ENCODE measurements at regions not wholly inside any gene's neighbourhood (a gene's known extent, or its start where the extent isn't known, plus 50 kb on each side); places are given as distances from the start of the nearest gene placed in this dataset.
"Not testable (repeated sequence)": the region's sequence is repeated elsewhere in the genome, so short reads cannot be mapped to it uniquely, and the experiment has no call there.

DNA sequence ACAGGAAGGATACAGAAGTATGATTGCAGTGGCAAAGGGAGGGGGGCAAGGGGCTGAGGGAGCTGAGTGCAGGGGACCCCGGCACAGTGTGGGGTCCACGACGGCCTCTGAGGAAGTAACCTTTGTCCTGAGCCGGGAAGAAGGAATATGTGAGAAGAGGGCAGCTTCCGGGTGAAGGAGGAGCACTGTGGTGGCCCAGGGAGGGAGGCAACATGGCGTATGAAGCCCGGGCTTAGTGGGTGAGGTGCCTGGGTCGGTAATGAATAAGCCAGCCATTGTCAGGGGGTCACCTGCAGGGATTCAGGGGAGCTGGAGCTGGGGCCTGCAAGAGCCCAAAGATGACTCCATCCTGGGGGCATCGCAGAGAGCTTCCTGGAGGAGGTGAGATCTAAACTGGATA, 200.4 kb downstream of the FOXD2 start:
- no peak for DNase-seq

DNA sequence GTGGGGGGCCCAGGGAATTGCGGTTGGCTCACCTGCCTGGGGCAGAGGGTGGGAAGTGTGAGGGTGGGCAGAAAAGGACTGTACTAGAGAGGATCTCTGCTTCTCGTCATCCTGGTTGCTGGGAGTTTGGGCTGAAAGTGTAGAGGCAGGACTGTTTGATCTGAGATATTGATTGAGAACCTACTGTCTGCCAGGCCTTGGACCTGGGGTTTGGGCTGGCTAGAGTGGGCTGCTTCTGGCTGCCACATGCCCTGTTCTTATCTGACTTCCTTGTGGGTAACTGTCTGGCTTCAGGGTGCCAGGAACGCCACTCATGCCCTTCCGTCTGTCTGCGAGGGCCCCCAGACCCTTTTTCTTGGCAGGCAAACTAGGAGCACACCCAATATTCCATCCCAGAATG, 200.9 kb downstream of the FOXD2 start:
- no peak for DNase-seq

DNA sequence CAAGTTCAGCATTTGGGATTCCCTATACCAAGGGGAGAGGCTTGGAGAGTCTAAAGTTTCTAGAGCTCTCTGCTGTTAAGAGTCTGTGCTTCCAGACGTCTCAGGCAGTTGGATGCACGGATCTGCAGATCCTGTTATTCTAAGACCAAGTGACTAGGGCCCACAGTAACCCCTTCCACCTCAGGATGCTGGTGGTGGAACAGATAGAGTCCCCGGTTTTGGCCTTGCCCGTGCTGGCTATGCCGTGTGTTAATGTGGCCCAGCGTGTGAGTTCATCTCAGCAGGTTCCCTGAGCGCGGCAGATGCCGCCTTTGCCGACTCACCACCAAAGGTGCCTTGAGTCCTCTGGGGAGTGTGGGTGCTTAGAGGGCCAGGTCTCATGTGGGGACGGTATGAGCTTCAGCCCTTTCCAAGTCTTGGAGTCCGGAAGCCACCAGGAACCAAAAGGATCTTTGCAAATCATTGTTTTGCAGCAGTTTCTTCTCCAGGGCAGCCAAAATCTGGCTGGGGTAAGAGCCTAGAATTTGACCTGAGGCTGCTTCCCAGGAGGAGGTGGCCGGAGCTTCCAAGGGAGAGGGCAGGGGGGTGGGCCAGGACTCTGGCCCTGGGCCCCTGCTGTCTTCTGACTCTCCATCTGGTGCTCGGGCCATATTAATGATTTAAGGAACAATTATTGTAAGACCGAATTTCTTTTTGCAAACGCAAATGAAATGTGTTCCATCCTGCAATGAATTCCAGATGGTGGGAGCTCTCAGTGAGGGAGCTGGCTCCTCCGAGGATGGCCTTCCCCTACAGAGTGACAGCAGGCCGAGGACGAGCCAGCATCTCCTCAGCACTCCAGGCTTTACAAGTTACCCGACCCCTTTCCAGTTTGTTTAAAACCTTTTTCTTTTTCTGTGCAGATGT, 205.7 kb downstream of the FOXD2 start:
- no peak for DNase-seq

DNA sequence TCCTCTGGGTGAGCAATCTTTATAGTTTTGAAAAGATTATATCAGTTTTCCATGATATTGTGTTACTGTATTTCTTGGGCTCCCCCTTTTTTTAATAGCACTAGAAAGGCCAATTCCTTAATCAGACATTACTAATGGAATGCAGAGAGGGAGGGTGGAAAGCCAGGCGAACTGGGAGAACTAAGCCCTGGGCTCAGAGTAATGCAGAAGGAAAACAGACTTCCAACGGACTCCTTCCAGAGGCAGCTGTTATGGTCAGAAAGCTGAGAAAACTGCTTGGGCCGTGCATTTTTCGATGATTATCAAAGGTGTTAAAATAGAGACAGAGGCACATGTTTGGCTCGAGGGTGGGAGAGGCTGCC, 206.3 kb downstream of the FOXD2 start:
- DNase-seq, result no peak

DNA sequence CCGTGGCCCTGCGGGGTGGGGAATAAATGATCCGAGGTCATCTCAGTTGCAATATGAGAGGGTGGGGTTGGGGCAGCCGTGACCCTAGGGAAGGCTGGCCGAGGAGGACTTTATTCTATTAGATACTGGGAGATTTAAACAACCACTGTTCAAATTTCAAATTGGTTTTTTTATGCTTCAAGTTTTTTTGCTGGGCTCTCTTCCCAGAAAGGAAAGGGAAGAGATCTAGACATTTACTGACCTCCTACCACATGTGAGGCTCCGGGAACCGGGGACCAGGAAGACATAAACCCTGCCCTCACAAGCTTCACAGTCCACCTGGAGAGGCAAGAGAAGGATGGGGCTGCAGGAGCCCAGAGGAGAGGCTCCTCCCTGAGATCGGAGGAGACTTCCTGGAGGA, 207.3 kb downstream of the FOXD2 start:
- no peak for DNase-seq

GRCh38 chr1:47646676-47647075, 208.8 kb downstream of the FOXD2 start:
- DNase-seq, result no peak

DNA sequence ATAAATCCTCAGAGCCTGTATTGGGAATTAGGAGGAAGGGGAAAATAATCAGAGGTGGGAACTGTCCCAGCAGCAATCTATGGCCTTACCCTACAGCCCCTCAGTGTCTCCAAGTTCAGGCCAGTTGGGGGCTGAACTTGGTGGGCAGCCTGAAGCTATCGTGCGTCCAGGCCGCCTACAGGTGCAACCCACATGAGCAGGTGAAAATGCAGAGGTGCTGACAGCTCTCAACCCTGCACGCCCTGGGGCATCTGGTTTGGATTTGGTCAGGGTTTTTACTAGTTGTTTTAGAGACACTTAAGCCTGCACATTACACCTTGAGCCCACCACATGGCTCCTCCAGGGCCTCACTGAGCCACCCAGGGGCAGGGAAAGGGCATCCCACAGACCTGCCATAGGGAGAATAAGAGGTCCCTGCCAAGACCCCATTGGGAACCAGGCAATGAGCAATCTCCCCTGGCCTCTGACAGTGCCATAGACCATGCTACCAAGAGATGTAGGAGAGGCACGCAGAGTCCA, 209.5 kb downstream of the FOXD2 start:
- no peak for DNase-seq

DNA sequence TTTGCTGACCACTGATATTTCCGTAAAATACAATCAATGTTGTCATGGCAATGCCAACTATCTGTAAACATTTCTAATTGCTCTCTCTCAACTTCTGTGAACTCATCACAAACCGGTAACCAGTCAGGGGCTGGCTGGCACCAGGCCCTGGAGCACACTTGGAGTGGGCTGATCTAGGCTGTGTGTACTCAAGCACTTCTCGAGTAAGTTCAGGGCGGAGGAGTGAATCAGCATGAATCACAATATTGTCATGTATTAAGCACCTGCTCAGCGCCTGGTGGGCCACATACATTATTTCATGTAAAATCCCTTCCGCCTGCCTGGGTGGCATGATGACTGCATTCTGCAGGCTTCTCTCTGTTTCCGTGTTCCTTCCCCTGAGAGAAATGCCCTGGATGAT, 212.4 kb downstream of the FOXD2 start:
- DNase-seq, result no peak

GRCh38 chr1:47650611-47651010, 212.8 kb downstream of the FOXD2 start:
- DNase-seq, result no peak

GRCh38 chr1:47651311-47652089, 213.7 kb downstream of the FOXD2 start:
- DNase-seq, result no peak

DNA sequence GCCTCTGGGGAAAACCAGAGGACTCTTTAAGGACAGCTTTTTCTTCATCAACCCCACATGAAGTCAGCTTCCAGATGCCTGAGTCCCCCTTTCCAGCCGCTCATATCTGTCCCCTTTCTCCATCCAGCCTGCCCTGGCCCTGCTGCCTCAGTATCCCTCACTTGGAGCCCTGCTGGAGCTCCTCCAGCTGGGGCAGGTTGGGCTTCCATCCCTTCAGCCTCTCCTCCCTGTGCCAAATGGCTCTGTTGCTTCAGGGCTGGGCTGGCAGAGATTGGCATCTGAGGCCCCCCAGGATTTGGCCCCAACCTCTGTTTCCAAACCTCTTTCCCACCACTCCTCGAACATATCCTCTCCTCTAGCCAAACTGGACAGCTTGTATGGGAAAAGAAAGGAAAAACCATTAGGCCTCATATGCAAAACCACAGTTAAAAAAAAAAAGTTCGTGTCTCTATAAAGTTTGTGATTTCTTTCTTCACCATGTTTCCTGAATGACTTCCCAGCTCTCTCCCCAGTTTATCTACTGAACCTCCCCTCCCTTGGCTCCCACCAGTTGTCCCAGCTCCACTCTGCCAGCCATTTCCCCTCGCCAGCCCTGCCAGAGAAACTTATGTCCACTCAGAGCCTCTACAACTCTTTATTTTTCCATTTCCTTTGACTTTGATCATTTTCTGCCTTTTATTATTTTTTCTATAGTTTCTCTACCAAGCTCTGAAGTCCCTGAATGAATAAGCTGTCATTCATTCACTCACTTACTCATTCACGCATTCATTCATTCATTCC, 217.9 kb downstream of the FOXD2 start:
- DNase-seq, result no peak

DNA sequence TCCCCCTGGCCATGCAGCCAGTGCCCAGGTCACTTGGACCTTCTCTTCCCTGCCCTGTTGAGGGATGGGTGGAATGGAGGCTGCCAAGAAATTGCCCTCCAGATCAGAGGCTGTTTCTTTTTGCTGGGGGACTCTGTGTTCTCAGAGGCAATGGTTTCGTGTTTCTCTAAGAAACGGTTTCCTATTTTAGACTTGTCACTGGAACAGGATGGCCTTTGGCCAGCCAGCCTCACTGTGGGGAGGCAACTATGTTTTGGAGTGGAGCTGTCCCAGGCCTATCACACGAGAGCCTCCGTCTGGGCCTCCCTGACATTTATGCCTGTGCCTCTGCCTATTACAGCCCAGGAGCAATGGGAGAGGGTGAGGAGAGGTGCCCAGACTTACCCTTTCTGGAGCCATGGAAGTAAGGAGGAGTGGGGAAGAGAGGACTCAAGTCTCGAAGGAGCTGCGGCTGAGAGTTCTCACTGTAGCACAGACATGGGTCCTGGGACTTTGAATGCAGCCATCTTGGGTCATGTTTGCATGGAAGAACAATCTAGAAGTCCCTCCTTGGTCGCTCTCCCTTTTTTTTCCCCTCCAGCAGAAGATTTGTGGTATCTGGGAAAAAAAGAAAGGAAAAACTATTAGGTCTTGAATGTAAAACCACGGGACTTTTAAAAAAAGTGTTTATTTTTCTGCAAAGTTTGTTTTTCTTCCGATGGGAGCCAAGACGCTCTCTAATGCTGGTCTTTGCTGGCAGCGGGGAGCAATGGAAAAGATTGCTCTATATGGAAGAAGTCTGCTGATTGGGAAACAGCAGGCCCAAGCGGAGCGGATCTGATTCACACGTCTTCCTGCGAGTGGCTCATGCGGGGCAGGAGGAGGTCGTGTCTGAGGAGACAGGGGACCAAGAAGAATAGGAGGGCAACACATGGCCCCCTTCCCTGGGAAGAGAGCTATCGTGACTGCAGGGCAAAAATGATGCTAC, 219.2 kb downstream of the FOXD2 start:
- no peak for DNase-seq

DNA sequence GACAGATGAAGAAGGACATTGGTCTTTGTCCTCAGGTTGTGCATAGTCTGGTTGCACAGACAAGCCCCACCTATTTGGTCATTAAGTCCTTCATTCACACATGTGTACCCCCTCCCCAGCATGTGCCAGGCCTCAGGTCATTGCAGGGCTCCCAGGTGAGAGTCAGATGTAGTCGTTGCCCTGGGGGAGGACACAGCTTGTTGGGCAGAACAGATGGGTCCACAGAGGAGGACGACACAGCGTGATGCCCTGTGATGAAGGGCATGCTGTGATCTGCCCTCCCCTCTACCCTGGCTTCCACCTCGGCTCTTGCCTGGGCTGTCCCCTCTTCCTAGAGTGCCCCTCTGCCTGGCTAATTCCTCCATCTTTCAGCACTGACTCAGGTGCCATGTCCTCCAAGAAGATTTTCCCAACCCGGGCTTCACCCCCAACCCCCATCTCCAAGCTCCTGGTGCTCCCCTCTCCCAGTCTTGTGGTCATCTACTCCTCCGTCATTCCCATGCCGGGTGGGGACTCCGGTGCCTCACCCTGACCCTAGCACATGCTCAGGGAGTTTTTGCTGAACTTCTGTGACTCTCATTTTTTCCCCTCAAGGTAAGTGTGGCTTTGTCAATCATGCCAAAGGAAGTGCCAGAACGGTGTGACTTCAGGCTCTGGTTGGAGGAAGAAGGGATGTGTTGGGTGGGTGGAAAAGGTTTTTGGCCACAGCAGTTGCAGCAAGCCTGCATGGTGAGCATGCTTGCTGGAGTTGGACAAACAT, 220.5 kb downstream of the FOXD2 start:
- DNase-seq, result no peak

- no peak for DNase-seq
Observed at GRCh38 chr1:47659146-47659545, 221.3 kb downstream of the FOXD2 start.

DNA sequence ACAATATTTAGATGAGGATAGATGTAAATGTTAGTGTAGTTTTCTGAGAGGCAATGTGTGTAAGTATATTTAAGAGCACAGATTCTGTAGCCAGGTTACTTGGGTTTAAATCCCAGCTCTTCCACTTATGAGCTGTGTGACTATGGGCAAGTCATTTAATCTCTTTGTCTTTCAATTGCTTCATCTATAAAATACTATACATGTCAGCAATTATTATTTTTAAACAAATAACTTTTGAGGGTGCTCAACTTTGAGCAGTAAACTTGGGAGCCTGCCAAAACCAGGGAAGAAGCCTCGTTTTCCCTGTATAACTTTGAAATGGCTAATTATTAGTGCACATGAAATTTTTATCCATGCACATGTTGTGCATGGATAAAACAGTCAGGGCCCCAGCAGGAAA, 222.8 kb downstream of the FOXD2 start:
- DNase-seq, result no peak

GRCh38 chr1:47661040-47661439, 223.2 kb downstream of the FOXD2 start:
- DNase-seq, result no peak

GRCh38 chr1:47662068-47662467, 224.2 kb downstream of the FOXD2 start:
- DNase-seq, result no peak

GRCh38 chr1:47663286-47663685, 225.4 kb downstream of the FOXD2 start:
- no peak for DNase-seq

DNA sequence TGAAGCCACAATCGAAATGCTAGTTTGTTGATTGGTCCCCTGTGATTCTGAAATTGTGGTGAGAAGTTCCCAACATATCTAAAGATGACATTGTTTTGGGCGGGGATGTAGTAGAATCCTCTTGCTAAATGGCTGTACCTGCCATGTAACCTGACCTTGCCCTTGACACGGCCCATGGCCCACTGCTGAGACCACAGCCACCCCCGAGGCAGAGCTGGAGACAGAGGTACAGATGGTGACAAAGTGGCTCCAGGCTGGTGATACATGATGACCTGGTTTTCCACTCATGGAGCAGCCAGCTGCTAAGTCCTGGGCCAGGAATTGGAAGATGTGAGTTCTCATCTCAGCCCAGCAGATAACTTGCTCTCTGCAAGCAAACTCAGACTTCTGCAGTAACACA, 226.5 kb downstream of the FOXD2 start:
- no peak for DNase-seq

DNA sequence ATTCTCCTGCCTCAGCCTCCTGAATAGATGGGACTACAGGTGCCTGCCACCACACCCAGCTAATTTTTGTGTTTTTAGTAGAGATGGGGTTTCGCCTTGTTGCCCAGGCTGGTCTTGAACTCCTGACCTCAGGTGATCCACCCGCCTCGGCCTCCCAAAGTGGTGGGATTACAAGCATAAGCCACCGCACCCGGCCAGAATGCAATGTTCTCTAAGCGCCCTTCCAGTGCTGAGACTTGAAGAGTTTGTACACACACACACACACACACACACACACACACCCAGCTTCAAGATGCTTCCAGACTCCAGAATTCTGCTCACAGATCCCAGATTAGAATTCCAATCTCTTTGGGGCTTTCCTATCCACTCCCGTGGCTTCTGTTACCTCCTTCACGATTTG, 227.1 kb downstream of the FOXD2 start:
- DNase-seq, result not testable (repeated sequence)

GRCh38 chr1:47669081-47669585, 231.3 kb downstream of the FOXD2 start:
- DNase-seq, result no peak

All from activated CD4-positive, alpha-beta T cell treated with anti-CD3 and anti-CD28 coated beads, Interleukin-2, amount 50 U/mL, for 4 hours (primary cell).